Progenitor cell of endocrine pancreas (in vitro differentiated cells): ENCODE measurements at regions not wholly inside any gene's neighbourhood (a gene's known extent, or its start where the extent isn't known, plus 50 kb on each side); places are given as distances from the start of the nearest gene placed in this dataset.

ENCODE experiments used
- DNase-seq: peaks from one replicate; pipeline ENCODE4 v3.0.0; 2021; ENCODE audit warnings: low spot score; ENCODE audit not compliant: unreplicated experiment
- H3K27ac Mint-ChIP-seq: 2 replicates; pipeline ENCODE4 v1.8.0; 2021; ENCODE audit warnings: mild to moderate bottlenecking, moderate library complexity, mixed read lengths
- H3K27me3 Mint-ChIP-seq: 2 replicates; pipeline ENCODE4 v1.8.0; 2021; ENCODE audit warnings: mixed read lengths
- H3K36me3 Mint-ChIP-seq: 2 replicates; pipeline ENCODE4 v1.8.0; 2022; ENCODE audit warnings: mixed read lengths; ENCODE audit not compliant: insufficient read depth
- H3K4me1 Mint-ChIP-seq: 2 replicates; pipeline ENCODE4 v1.8.0; 2021; ENCODE audit warnings: low read depth, mixed read lengths
- H3K4me3 Mint-ChIP-seq: 2 replicates; pipeline ENCODE4 v1.8.0; 2021; ENCODE audit warnings: low read depth, mild to moderate bottlenecking, moderate library complexity, mixed read lengths
- H3K9me3 Mint-ChIP-seq: 2 replicates; pipeline ENCODE4 v1.8.0; 2021; ENCODE audit warnings: low read depth, mixed read lengths
- CTCF ChIP-seq: fragments of 200-600 bp; sonication (generic); IDR thresholded peaks from one replicate; pipeline ENCODE4 v1.5.0; 2021; ENCODE audit warnings: antibody characterized with exemption, mild to moderate bottlenecking; ENCODE audit not compliant: unreplicated experiment

DNA sequence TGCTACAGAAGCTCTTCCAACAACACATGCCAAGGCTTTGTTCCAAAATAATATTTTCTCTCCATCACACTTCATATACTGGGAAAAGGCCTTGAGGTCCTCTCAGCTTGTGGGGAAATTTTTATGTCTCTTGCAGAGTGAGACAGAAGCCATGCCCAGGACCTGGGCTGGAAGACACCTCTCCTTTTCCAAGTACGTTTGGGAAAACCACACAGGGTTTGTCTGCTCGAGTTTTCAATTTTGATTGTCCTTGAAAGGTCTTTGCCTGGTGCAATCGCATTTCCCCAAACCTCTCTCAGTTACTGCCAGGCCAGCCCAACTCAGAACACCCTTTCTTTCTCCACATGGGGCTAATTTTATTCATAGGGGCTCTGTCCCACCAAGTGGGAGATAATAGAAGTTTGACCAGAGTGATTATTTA, 272.2 kb downstream of the OSR1 start:
- peaks cover 2% of the 10 kb centered on the region for H3K36me3 Mint-ChIP-seq
- no peaks in the 10 kb centered on the region for H3K27me3 Mint-ChIP-seq
- DNase-seq, result no peak
- no peak overlapping the region for H3K27ac Mint-ChIP-seq
- no peak for TF ChIP-seq CTCF
- peaks cover 6% of the 10 kb centered on the region for H3K9me3 Mint-ChIP-seq
- no peak overlapping the region for H3K4me3 Mint-ChIP-seq
- peaks cover 3% of the 10 kb centered on the region for H3K4me1 Mint-ChIP-seq

GRCh38 chr2:19078709-19079108, 279.7 kb downstream of the OSR1 start:
- Mint-ChIP-seq H3K4me3 (no peak overlapping the region), H3K27me3 (no peaks in the 10 kb centered on the region), H3K4me1 (no peaks in the 10 kb centered on the region), H3K27ac (no peak overlapping the region), H3K36me3 (peaks cover 2% of the 10 kb centered on the region), H3K9me3 (no peaks in the 10 kb centered on the region)
- no peak for DNase-seq
- TF ChIP-seq CTCF, result no peak

DNA sequence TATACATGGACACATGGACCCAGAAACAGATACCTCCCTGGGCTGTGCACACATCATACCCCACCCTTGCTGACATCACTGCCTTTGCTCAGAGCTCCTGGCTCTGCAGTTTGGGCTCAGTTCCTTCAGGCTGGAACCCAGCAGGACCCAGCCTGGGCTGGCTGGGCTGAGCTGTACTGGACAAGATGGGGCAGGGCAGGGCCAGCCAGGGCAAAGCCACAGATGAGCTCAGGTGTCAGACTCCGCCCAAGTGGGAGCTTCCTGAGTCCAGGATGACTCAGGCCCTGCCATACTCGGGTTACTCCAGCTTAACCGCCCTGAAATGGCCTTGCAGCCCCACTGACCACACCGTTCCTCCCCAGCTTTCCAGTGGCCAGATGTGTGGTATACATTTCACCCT, 284.9 kb downstream of the OSR1 start:
- no peak for TF ChIP-seq CTCF
- no peaks in the 10 kb centered on the region for H3K36me3 Mint-ChIP-seq
- no peaks in the 10 kb centered on the region for H3K9me3 Mint-ChIP-seq
- peaks cover 3% of the 10 kb centered on the region for H3K27me3 Mint-ChIP-seq
- DNase-seq, result no peak
- no peaks in the 10 kb centered on the region for H3K4me1 Mint-ChIP-seq
- H3K4me3 Mint-ChIP-seq, result no peak overlapping the region
- H3K27ac Mint-ChIP-seq, result no peak overlapping the region

GRCh38 chr2:19072161-19072560, 286.3 kb downstream of the OSR1 start:
- H3K4me1 Mint-ChIP-seq, result no peaks in the 10 kb centered on the region
- TF ChIP-seq CTCF, result no peak
- no peak for DNase-seq
- H3K36me3 Mint-ChIP-seq, result no peaks in the 10 kb centered on the region
- no peak overlapping the region for H3K27ac Mint-ChIP-seq
- H3K27me3 Mint-ChIP-seq, result peaks cover 3% of the 10 kb centered on the region
- H3K4me3 Mint-ChIP-seq, result no peak overlapping the region
- no peaks in the 10 kb centered on the region for H3K9me3 Mint-ChIP-seq

DNA sequence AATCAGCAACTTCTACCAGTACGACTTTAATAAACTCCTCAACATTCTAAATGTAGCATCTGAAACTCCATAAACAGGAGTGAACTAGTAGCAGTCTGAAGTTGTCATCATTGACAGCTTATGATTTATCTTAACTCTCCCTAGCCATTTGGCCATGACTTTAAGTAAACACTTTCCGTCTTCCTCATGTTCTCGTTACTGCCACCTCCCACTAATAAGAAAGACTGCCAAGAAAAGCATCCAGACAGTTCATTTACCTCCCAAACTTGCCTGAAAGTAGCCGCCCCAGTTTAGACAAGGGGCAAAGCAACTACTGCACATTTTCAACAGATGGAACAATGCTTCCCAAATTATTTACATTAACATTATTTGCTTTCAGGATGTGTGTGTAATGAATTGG, 287.5 kb downstream of the OSR1 start:
- H3K36me3 Mint-ChIP-seq, result no peaks in the 10 kb centered on the region
- no peaks in the 10 kb centered on the region for H3K9me3 Mint-ChIP-seq
- H3K4me1 Mint-ChIP-seq, result no peaks in the 10 kb centered on the region
- H3K27me3 Mint-ChIP-seq, result peaks cover 3% of the 10 kb centered on the region
- no peak overlapping the region for H3K27ac Mint-ChIP-seq
- H3K4me3 Mint-ChIP-seq, result no peak overlapping the region
- no peak for TF ChIP-seq CTCF
- no peak for DNase-seq
